ENCODE measurements at regions not wholly inside any gene's neighbourhood (a gene's known extent, or its start where the extent isn't known, plus 50 kb on each side); places are given as distances from the start of the nearest gene placed in this dataset.

GRCh38 chr18:42201137-42201536 is 246.1 kb downstream of the PIK3C3 start:
- no peak for TF ChIP-seq SUZ12 (IDR thresholded peaks at IDR 0.05; ENCODE audit: extremely low read depth, insufficient read depth, insufficient read length)
- no peak for TF ChIP-seq YY1 (IDR thresholded peaks at IDR 0.05; ENCODE audit: insufficient read depth, insufficient read length)
- no peak for TF ChIP-seq ZNF274 (IDR thresholded peaks at IDR 0.05; ENCODE audit: low read depth, low read length)
- Histone ChIP-seq H3K9ac (ENCODE audit: insufficient read length, low read depth) (no peak overlapping the region), H3K27me3 (ENCODE audit: insufficient read depth, insufficient read length) (no peaks in the 10 kb centered on the region), H3K4me3 (ENCODE audit: insufficient read length, low read depth) (no peak overlapping the region), H3K4me1 (ENCODE audit: insufficient read depth, insufficient read length) (no peaks in the 10 kb centered on the region), H3K9me3 (ENCODE audit: insufficient read depth, low read length) (no peaks in the 10 kb centered on the region), H3K36me3 (ENCODE audit: insufficient read depth, insufficient read length, low read length) (no peaks in the 10 kb centered on the region)
- DNase-seq (ENCODE audit: low read depth, low spot score) = no peak

GRCh38 chr18:42211201-42211600 is 256.2 kb downstream of the PIK3C3 start:
- H3K9ac ChIP-seq (ENCODE audit: insufficient read length, low read depth) = no peak overlapping the region
- no peaks in the 10 kb centered on the region for H3K27me3 ChIP-seq (ENCODE audit: insufficient read depth, insufficient read length)
- DNase-seq (ENCODE audit: low read depth, low spot score) = no peak
- H3K36me3 ChIP-seq (ENCODE audit: insufficient read depth, insufficient read length, low read length) = no peaks in the 10 kb centered on the region
- H3K4me1 ChIP-seq (ENCODE audit: insufficient read depth, insufficient read length) = no peaks in the 10 kb centered on the region
- H3K4me3 ChIP-seq (ENCODE audit: insufficient read length, low read depth) = no peak overlapping the region
- no peaks in the 10 kb centered on the region for H3K9me3 ChIP-seq (ENCODE audit: insufficient read depth, low read length)
- no peak for TF ChIP-seq ZNF274 (IDR thresholded peaks at IDR 0.05; ENCODE audit: low read depth, low read length)
- no peak for TF ChIP-seq YY1 (IDR thresholded peaks at IDR 0.05; ENCODE audit: insufficient read depth, insufficient read length)

DNA sequence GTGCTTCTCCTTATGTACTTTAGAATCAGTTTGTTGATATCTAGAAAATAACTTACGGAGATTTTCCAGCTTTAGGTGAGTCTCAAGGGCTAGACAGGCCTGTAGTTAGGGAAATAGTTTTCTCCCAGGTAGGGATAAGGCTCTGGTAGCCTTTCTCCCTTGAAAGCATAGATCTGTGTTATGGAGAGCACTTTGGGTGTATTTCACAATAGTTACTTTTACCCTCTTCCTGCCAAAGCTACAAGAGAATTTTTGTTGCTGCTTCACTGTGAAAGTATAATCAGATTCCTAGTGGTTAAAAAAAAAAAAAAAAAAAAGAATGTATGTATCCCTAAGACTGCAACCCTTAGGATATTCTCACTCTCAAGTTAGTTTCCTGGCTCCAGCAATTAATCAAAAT is 267.5 kb downstream of the PIK3C3 start:
- Histone ChIP-seq H3K4me3 (ENCODE audit: insufficient read length, low read depth) (no peak overlapping the region), H3K27me3 (ENCODE audit: insufficient read depth, insufficient read length) (no peaks in the 10 kb centered on the region), H3K4me1 (ENCODE audit: insufficient read depth, insufficient read length) (no peaks in the 10 kb centered on the region), H3K9ac (ENCODE audit: insufficient read length, low read depth) (no peak overlapping the region), H3K36me3 (ENCODE audit: insufficient read depth, insufficient read length, low read length) (no peaks in the 10 kb centered on the region), H3K9me3 (ENCODE audit: insufficient read depth, low read length) (0 out of 2 replicates have a peak, but pooled peaks cover 9% of the 10 kb centered on the region)
- no peak for DNase-seq (ENCODE audit: low read depth, low spot score)
- TF ChIP-seq SUZ12 (IDR thresholded peaks at IDR 0.05; ENCODE audit: extremely low read depth, insufficient read depth, insufficient read length) (no peak), YY1 (IDR thresholded peaks at IDR 0.05; ENCODE audit: insufficient read depth, insufficient read length) (no peak), ZNF274 (IDR thresholded peaks at IDR 0.05; ENCODE audit: low read depth, low read length) (no peak)

DNA sequence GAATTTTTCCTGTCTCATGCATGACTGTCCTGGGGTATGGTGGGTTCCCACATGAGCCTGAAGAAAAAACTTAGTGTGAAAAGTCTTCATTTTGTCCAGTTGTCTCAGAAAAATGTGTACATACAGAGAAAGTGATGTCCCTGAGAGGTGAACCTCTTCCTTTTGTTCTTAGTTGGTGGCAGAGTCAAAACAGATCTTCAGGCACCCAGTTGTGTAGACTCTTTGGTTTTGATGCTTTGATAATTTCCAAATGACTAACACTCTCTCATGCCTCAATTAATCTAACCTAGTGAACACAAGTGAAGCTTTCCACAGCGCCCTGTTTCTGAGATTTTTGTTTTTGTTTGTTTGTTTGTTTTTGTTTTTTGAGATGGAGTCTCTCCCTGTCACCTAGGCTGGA is 273.5 kb downstream of the PIK3C3 start:
- DNase-seq (ENCODE audit: low read depth, low spot score) = no peak
- no peaks in the 10 kb centered on the region for H3K27me3 ChIP-seq (ENCODE audit: insufficient read depth, insufficient read length)
- H3K4me3 ChIP-seq (ENCODE audit: insufficient read length, low read depth) = no peak overlapping the region
- H3K4me1 ChIP-seq (ENCODE audit: insufficient read depth, insufficient read length) = no peaks in the 10 kb centered on the region
- H3K9me3 ChIP-seq (ENCODE audit: insufficient read depth, low read length) = no peaks in the 10 kb centered on the region
- no peak overlapping the region for H3K9ac ChIP-seq (ENCODE audit: insufficient read length, low read depth)
- TF ChIP-seq ZNF274 (IDR thresholded peaks at IDR 0.05; ENCODE audit: low read depth, low read length) (no peak), SUZ12 (IDR thresholded peaks at IDR 0.05; ENCODE audit: extremely low read depth, insufficient read depth, insufficient read length) (no peak), YY1 (IDR thresholded peaks at IDR 0.05; ENCODE audit: insufficient read depth, insufficient read length) (no peak)
- H3K36me3 ChIP-seq (ENCODE audit: insufficient read depth, insufficient read length, low read length) = no peaks in the 10 kb centered on the region

DNA sequence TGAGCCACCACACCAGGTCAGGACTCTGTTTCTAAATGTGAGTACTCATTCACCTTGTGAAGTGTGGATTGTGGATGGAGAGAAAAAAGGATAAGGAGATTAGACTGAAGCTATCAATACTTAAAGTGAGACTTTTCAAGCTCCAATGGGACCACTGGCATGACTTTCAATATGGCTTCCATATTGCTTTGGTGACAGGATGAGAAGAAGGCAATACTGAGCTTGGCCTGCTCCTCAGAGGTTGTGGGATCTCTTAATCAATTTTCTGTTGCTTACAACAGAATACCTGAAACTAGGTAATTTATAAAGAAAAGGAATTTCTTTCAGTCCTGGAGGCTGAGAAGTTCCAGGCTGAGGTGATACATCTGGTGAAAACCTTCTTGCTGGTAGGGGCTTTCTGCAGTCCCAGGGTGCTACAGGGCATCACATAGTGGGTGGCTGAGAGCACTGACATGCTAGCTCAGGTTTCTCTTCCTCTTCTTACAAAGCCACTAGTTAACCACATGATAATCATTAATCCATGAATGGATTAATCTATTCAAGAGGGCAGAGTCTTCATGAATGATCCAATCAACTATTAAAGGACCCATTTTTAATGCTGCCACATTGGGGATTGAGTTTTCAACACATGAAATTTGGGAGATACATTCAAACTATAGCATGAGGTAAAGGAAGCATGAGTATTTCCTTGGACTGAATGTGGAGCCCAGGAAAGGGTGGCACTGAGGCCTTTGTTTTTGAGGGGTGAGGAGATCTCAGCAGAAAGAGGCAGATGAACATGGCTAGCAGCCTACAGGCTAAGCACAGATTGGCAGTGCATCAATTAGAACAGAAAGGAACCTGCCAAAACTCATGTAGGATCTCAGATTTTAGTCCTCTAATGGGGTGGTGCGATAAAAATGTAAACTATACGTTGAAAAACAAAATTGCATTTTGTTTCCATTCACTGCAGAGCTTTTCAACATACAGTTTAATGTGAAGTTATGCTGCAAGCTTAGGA is 274.5 kb downstream of the PIK3C3 start:
- DNase-seq (ENCODE audit: low read depth, low spot score) = no peak
- H3K4me1 ChIP-seq (ENCODE audit: insufficient read depth, insufficient read length) = no peaks in the 10 kb centered on the region
- H3K9ac ChIP-seq (ENCODE audit: insufficient read length, low read depth) = no peak overlapping the region
- TF ChIP-seq ZNF274 (IDR thresholded peaks at IDR 0.05; ENCODE audit: low read depth, low read length) (no peak), YY1 (IDR thresholded peaks at IDR 0.05; ENCODE audit: insufficient read depth, insufficient read length) (no peak), SUZ12 (IDR thresholded peaks at IDR 0.05; ENCODE audit: extremely low read depth, insufficient read depth, insufficient read length) (no peak)
- no peaks in the 10 kb centered on the region for H3K36me3 ChIP-seq (ENCODE audit: insufficient read depth, insufficient read length, low read length)
- H3K27me3 ChIP-seq (ENCODE audit: insufficient read depth, insufficient read length) = no peaks in the 10 kb centered on the region
- H3K9me3 ChIP-seq (ENCODE audit: insufficient read depth, low read length) = no peaks in the 10 kb centered on the region
- no peak overlapping the region for H3K4me3 ChIP-seq (ENCODE audit: insufficient read length, low read depth)

DNA sequence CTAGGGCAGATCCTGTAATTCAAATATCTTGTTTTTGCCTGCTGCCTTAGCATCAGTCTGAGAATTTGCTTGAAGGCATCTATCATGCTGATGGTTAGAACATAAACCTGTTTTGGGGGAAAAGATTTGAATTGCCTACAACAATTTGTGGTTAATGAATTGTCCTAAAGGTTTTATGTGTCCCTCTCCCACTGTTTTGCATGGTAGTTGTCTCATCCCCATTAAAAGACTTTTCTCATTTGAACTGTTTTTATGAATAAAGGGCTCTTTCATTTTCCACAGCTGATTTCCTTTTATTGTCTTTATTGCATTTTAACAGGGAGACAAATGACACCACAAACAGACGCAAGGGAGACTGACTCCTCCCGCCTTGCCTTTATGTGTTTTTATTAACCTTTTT is 275.6 kb downstream of the PIK3C3 start:
- H3K9ac ChIP-seq (ENCODE audit: insufficient read length, low read depth) = no peak overlapping the region
- H3K4me1 ChIP-seq (ENCODE audit: insufficient read depth, insufficient read length) = no peaks in the 10 kb centered on the region
- no peak overlapping the region for H3K4me3 ChIP-seq (ENCODE audit: insufficient read length, low read depth)
- no peak for DNase-seq (ENCODE audit: low read depth, low spot score)
- no peaks in the 10 kb centered on the region for H3K36me3 ChIP-seq (ENCODE audit: insufficient read depth, insufficient read length, low read length)
- TF ChIP-seq SUZ12 (IDR thresholded peaks at IDR 0.05; ENCODE audit: extremely low read depth, insufficient read depth, insufficient read length) = no peak
- no peak for TF ChIP-seq ZNF274 (IDR thresholded peaks at IDR 0.05; ENCODE audit: low read depth, low read length)
- TF ChIP-seq YY1 (IDR thresholded peaks at IDR 0.05; ENCODE audit: insufficient read depth, insufficient read length) = no peak
- no peaks in the 10 kb centered on the region for H3K27me3 ChIP-seq (ENCODE audit: insufficient read depth, insufficient read length)
- H3K9me3 ChIP-seq (ENCODE audit: insufficient read depth, low read length) = no peaks in the 10 kb centered on the region

GRCh38 chr18:42231284-42231683 is 276.2 kb downstream of the PIK3C3 start:
- H3K9ac ChIP-seq (ENCODE audit: insufficient read length, low read depth) = no peak overlapping the region
- H3K4me1 ChIP-seq (ENCODE audit: insufficient read depth, insufficient read length) = no peaks in the 10 kb centered on the region
- no peak overlapping the region for H3K4me3 ChIP-seq (ENCODE audit: insufficient read length, low read depth)
- no peaks in the 10 kb centered on the region for H3K27me3 ChIP-seq (ENCODE audit: insufficient read depth, insufficient read length)
- H3K36me3 ChIP-seq (ENCODE audit: insufficient read depth, insufficient read length, low read length) = no peaks in the 10 kb centered on the region
- TF ChIP-seq YY1 (IDR thresholded peaks at IDR 0.05; ENCODE audit: insufficient read depth, insufficient read length) (no peak), SUZ12 (IDR thresholded peaks at IDR 0.05; ENCODE audit: extremely low read depth, insufficient read depth, insufficient read length) (no peak), ZNF274 (IDR thresholded peaks at IDR 0.05; ENCODE audit: low read depth, low read length) (no peak)
- DNase-seq (ENCODE audit: low read depth, low spot score) = no peak
- H3K9me3 ChIP-seq (ENCODE audit: insufficient read depth, low read length) = no peaks in the 10 kb centered on the region

Measured in NT2/D1 (cell line).